GM06990 (cell line): ENCODE measurements at regions not wholly inside any gene's neighbourhood (a gene's known extent, or its start where the extent isn't known, plus 50 kb on each side); places are given as distances from the start of the nearest gene placed in this dataset.

Source experiments
- DNase-seq: peaks from one replicate; pipeline ENCODE4 v3.0.0-alpha.2; 2011; ENCODE audit not compliant: insufficient read length; ENCODE audit errors: extremely low read depth
- H3K27me3 ChIP-seq: replicated peaks from 2 replicates; pipeline ENCODE4 v1.6.0; 2011; ENCODE audit warnings: low read length; ENCODE audit not compliant: control insufficient read depth, insufficient read depth
- H3K36me3 ChIP-seq: 2 replicates; pipeline ENCODE4 v1.5.1; 2011; ENCODE audit warnings: low read length; ENCODE audit not compliant: control insufficient read depth, insufficient read depth
- H3K4me3 ChIP-seq: replicated peaks from 2 replicates; pipeline ENCODE4 v1.5.1; 2011; ENCODE audit warnings: low read depth, mild to moderate bottlenecking, control low read depth, low read length
- TF ChIP-seq, protein P1 (sequence below): IDR thresholded peaks from 2 replicates; pipeline ENCODE4 v1.5.1; 2011; ENCODE audit warnings: low read length, control low read depth, mild to moderate bottlenecking, inconsistent platforms; ENCODE audit not compliant: insufficient read depth, poor library complexity, severe bottlenecking

DNA sequence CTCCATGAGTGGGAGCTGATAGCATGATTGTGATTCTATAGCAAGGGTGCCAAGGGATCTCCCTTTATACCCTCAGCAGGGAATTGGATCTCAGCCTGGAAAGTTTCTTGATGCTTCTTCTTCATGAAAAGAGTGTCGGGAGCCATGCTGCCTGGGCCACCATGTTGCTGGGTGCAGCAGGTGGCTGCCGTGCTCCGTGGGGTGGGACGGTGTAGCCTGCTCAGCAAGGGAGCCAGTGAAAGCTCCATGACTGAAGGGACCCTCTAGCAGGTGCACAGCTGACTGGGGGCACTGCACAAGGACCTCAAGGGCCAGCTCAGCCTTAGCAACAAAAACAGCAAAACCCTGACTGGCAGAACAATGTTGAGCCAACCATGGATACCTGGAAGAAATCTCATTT, 368.9 kb upstream of the HS6ST1 start:
- no peaks in the 10 kb centered on the region for H3K36me3 ChIP-seq
- no peak for DNase-seq
- H3K4me3 ChIP-seq, result no peak overlapping the region
- no peaks in the 10 kb centered on the region; the same call in none of the 2 replicates for H3K27me3 ChIP-seq
- TF ChIP-seq, protein P1, sequence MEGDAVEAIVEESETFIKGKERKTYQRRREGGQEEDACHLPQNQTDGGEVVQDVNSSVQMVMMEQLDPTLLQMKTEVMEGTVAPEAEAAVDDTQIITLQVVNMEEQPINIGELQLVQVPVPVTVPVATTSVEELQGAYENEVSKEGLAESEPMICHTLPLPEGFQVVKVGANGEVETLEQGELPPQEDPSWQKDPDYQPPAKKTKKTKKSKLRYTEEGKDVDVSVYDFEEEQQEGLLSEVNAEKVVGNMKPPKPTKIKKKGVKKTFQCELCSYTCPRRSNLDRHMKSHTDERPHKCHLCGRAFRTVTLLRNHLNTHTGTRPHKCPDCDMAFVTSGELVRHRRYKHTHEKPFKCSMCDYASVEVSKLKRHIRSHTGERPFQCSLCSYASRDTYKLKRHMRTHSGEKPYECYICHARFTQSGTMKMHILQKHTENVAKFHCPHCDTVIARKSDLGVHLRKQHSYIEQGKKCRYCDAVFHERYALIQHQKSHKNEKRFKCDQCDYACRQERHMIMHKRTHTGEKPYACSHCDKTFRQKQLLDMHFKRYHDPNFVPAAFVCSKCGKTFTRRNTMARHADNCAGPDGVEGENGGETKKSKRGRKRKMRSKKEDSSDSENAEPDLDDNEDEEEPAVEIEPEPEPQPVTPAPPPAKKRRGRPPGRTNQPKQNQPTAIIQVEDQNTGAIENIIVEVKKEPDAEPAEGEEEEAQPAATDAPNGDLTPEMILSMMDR, result no peak

DNA sequence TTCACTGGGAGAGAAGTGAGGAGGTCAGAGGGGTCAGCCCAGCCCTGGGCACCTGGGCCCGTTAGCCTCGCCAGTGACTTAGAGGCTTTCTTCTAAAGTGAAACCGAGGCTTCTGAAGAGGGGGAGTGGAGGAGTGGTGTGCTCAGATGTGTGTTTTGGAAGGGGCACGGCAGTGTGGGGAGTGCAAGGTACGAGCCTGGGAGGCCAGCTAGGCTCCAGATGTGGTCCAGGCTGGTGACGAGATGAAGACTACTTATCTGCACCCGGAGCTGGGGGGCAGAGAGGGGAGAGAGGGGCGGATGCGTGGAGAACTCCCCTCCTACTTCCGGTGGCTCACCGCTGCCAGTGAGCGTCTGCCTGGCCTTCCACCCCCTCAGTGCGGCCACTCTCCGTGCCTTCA, 371.3 kb upstream of the HS6ST1 start:
- Histone ChIP-seq H3K36me3 (no peaks in the 10 kb centered on the region), H3K4me3 (no peak overlapping the region), H3K27me3 (no peaks in the 10 kb centered on the region; the same call in none of the 2 replicates)
- DNase-seq, result no peak
- TF ChIP-seq, protein P1, result no peak

DNA sequence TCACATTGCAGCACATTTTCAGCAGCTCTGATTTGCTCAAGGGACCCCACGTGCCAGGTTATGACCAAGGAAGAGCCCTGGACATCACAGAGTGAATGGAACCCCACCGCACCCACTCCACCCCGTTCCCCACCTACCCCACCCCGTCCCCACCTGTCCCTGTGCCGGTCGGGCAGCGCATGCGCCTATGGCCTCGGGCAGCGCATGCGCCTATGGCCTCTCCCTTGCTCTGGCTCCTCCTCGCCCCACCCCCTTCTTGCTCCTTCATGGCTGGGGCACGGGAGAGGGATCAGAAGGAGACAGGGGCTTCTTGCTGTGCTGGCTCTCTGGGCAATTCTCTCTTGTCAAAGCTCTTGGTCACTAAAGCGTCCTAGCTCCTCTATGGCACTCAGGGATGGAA, 371.8 kb upstream of the HS6ST1 start:
- no peak for DNase-seq
- TF ChIP-seq, protein P1, result no peak

DNA sequence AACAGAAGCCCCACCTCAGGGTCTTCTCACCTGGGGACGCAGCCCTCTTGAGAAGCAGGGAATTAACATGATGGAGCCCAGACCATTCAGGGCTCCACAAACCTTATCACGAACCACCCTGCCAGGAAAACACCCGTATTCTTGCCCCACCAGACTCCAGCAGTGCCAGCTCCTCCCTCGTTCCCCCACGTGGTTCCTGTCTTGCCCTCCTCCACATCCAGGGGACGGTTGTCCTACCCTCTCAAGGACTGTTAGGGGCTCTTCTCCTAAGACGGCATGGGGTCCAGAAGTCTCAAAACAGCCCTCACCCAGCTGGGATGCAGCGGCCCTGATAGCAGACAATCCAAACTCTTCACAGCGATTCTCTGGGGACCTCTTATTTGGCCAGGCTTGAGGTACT, 372.2 kb upstream of the HS6ST1 start:
- Histone ChIP-seq H3K36me3 (no peaks in the 10 kb centered on the region), H3K27me3 (no peaks in the 10 kb centered on the region; the same call in none of the 2 replicates), H3K4me3 (no peak overlapping the region)
- TF ChIP-seq, protein P1, result no peak
- no peak for DNase-seq

More for the DNA sequence above, 371.8 kb upstream of the HS6ST1 start:
- Histone ChIP-seq H3K36me3 (no peaks in the 10 kb centered on the region), H3K27me3 (no peaks in the 10 kb centered on the region; the same call in none of the 2 replicates), H3K4me3 (no peak overlapping the region)

DNA sequence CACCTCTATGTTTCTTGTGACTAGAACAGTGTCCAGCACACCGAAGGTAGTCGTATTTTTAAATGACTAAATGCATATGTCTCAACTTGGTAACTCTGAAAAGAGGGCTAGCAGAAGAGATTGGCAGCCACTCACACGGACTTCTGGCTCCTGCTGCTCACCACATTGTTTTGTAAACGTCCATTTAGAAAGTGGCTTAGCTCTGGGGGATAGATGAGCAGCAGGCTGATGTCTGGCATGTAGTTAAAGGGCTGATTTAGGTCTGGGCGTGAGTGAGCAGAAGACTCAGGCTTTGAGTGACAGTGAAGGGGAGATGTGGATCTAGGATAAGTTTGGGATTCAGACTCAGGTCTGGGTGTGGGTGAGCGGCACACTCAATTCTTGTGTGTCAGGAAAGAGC, 372.9 kb upstream of the HS6ST1 start:
- no peak for DNase-seq
- no peaks in the 10 kb centered on the region for H3K36me3 ChIP-seq
- no peaks in the 10 kb centered on the region; the same call in none of the 2 replicates for H3K27me3 ChIP-seq
- no peak overlapping the region for H3K4me3 ChIP-seq
- TF ChIP-seq, protein P1, result no peak

DNA sequence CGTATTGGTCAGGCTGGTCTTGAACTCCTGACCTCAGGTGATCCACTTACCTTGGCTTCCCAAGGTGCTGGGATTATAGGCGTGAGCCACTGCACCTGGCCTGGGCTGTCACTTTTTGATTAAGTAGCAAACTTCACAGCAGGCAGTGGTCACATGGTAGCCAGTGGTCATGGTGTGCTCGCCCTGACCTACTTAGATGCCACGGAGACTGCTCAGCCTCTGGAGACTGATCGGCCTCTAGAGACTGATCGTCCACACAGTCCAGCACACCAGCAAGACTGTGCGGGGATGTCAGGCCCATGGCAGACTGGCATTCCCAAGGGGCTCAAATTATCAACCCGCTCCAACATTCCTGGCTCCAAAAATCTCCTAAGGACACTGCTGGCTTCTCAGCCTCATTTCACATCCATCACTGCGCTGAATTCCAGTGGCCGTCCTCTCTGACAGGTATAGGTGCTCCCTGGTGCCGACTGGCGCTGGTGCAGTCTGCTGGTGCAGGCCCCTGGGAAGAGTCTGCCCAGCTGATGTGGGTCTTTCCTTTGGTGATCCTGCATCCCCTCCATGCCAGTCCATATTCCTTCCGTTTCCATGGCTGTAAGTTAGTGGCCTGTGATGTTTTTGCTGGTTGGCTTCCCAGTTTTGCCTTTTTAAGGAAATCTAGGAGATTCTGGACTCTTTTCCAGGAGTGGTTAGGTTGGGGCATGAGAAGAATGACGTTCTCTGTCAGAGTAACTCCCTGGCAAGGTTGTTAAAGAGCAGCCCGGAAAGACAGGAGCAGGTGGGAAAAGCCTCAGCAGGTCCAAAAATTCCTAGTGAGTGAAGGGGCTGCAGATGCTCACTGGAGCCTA, 374.5 kb upstream of the HS6ST1 start:
- DNase-seq, result no peak
- TF ChIP-seq, protein P1, result no peak
- Histone ChIP-seq H3K36me3 (no peaks in the 10 kb centered on the region), H3K27me3 (no peaks in the 10 kb centered on the region; the same call in 1 of the 2 replicates), H3K4me3 (no peak overlapping the region)
